OCI-LY1 (cell line): ENCODE measurements at regions not wholly inside any gene's neighbourhood (a gene's known extent, or its start where the extent isn't known, plus 50 kb on each side); places are given as distances from the start of the nearest gene placed in this dataset.

Experiments used
- H2AFZ ChIP-seq: fragments of 200-600 bp; sonication (generic), shearing (Covaris generic); 2 replicates; pipeline ENCODE4 v1.6.0; 2014; ENCODE audit warnings: antibody characterized with exemption, mild to moderate bottlenecking, low read length
- H3F3A ChIP-seq: fragments of 200-600 bp; sonication (generic), shearing (Covaris generic); 2 replicates; pipeline ENCODE4 v1.6.0; 2014; ENCODE audit warnings: mild to moderate bottlenecking, antibody characterized with exemption, low read length, moderate library complexity; ENCODE audit not compliant: insufficient read depth
- H3K27ac ChIP-seq: fragments of 200-600 bp; sonication (generic); 2 replicates; pipeline ENCODE4 v1.5.1; 2014; ENCODE audit warnings: low read length, mixed run types, mild to moderate bottlenecking, low read depth; ENCODE audit not compliant: poor library complexity, severe bottlenecking
- H3K27me3 ChIP-seq: fragments of 200-600 bp; sonication (generic); 2 replicates; pipeline ENCODE4 v1.6.0; 2014; ENCODE audit warnings: antibody characterized with exemption, mild to moderate bottlenecking, low read length, moderate library complexity; ENCODE audit not compliant: insufficient read depth
- H3K36me3 ChIP-seq: fragments of 200-600 bp; sonication (generic); 2 replicates; pipeline ENCODE4 v1.6.1; 2014; ENCODE audit warnings: mild to moderate bottlenecking, antibody characterized with exemption, low read length, moderate library complexity, mixed read lengths; ENCODE audit not compliant: insufficient read depth
- H3K4me1 ChIP-seq: fragments of 200-600 bp; sonication (generic); 2 replicates; pipeline ENCODE4 v1.5.1; 2014; ENCODE audit warnings: mild to moderate bottlenecking, low read length, moderate library complexity; ENCODE audit not compliant: insufficient read depth, severe bottlenecking
- H3K4me2 ChIP-seq: fragments of 200-600 bp; sonication (generic), shearing (Covaris generic); 2 replicates; pipeline ENCODE4 v1.6.1; 2014; ENCODE audit warnings: low read length
- H3K4me3 ChIP-seq: fragments of 200-600 bp; sonication (generic); 2 replicates; pipeline ENCODE4 v1.5.1; 2014; ENCODE audit warnings: low read length, low read depth, mild to moderate bottlenecking, mixed read lengths; ENCODE audit not compliant: poor library complexity, severe bottlenecking
- H3K79me2 ChIP-seq: fragments of 200-600 bp; shearing (Covaris generic); 2 replicates; pipeline ENCODE4 v1.6.1; 2016; ENCODE audit warnings: mixed run types, low read length, mixed read lengths; ENCODE audit not compliant: insufficient read depth
- H3K9ac ChIP-seq: fragments of 200-600 bp; sonication (generic), shearing (Covaris generic); 2 replicates; pipeline ENCODE4 v1.6.1; 2014; ENCODE audit warnings: mild to moderate bottlenecking, low read length, mixed read lengths
- H3K9me2 ChIP-seq: fragments of 200-600 bp; sonication (generic), shearing (Covaris generic); 2 replicates; pipeline ENCODE4 v1.6.1; 2014; ENCODE audit warnings: low read depth, mild to moderate bottlenecking, low read length, mixed read lengths
- H3K9me3 ChIP-seq: fragments of 200-600 bp; shearing (Covaris generic); 2 replicates; pipeline ENCODE4 v1.6.1; 2014; ENCODE audit warnings: low read length, mixed read lengths
- H4K20me1 ChIP-seq: fragments of 200-600 bp; sonication (generic), shearing (Covaris generic); 2 replicates; pipeline ENCODE4 v1.6.0; 2016; ENCODE audit warnings: mild to moderate bottlenecking, low read length; ENCODE audit not compliant: insufficient read depth
- CTCF ChIP-seq: fragments of 200-600 bp; sonication (generic), shearing (Covaris generic); IDR thresholded peaks from 2 replicates; pipeline ENCODE4 v1.5.1; 2017; ENCODE audit warnings: mild to moderate bottlenecking, antibody characterized with exemption, low read length, moderate library complexity, mixed read lengths
- EZH2 ChIP-seq: fragments of 200-600 bp; sonication (generic), shearing (Covaris generic); IDR thresholded peaks from 2 replicates; pipeline ENCODE4 v1.8.0; 2017; ENCODE audit warnings: borderline replicate concordance, mixed run types, mild to moderate bottlenecking, antibody characterized with exemption, low read length, moderate library complexity, mixed read lengths

- Histone ChIP-seq H2AFZ (no peak overlapping the region), H3K4me2 (no peak overlapping the region), H3K9me2 (no peaks in the 10 kb centered on the region), H4K20me1 (no peaks in the 10 kb centered on the region), H3K9ac (no peak overlapping the region), H3F3A (no peaks in the 10 kb centered on the region), H3K36me3 (no peaks in the 10 kb centered on the region), H3K27me3 (no peaks in the 10 kb centered on the region), H3K4me1 (no peaks in the 10 kb centered on the region), H3K4me3 (no peak overlapping the region), H3K9me3 (no peaks in the 10 kb centered on the region), H3K27ac (no peak overlapping the region), H3K79me2 (no peaks in the 10 kb centered on the region)
- TF ChIP-seq EZH2 (no peak), CTCF (no peak)
Measured at GRCh38 chr9:16921855-16922254, 51.4 kb upstream of the BNC2 start.
